ENCODE measurements at regions not wholly inside any gene's neighbourhood (a gene's known extent, or its start where the extent isn't known, plus 50 kb on each side); places are given as distances from the start of the nearest gene placed in this dataset.

DNA sequence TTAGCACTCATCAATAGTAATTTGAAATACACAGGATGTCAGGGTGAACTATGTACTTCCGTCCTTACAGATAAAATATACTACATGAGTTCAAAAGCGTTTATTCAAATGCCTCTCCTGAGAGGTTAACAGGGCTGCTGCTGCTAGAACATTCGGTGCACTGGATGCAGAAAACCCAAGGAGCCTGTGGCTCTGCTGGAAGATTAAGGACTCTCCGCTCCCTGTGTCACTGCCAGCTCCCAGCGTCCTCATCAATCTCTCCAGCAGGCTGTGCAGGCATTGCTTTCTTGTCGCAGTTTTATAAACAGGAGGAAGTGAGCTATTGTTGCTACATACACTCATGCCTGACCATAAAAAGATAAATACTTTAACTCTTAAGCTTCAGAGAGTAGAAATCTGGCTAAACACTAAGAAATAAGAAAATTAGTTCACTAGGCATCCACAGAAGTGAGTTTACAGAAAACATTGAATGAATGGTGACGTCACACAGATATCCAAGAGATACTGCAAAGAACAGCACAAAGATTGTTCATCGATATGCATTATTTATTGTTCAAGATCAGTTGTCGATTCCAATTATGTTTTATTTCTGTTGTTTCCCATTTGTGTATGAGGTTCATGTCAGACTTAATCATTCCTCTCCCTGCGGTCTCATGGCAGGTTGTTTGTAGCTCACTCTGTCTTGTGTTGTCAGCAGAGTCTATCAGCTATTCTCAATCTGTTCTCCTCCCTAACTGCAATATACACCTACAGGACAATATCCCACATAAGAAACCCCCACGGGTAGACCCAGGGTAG, 127.9 kb upstream of the MON1B start:
- H3K18ac ChIP-seq (ENCODE audit: low read depth in 1 of 2, low read length in 2 of 2), result no peak overlapping the region
- no peak overlapping the region for H3K23ac ChIP-seq (ENCODE audit: low read length in 2 of 2)
- no peaks in the 10 kb centered on the region for H3K27me3 ChIP-seq (ENCODE audit: control insufficient read depth in 1 of 2, insufficient read depth in 1 of 2, low read length in 2 of 2)
- H2BK5ac ChIP-seq (ENCODE audit: low read depth, low read length, poor library complexity, severe bottlenecking), result no peak overlapping the region
- no peak overlapping the region for H3K4me3 ChIP-seq (ENCODE audit: insufficient read depth in 1 of 2, low read depth in 1 of 2, low read length in 2 of 2)
- no peak overlapping the region for H2BK120ac ChIP-seq (ENCODE audit: low read depth, low read length)
- no peak overlapping the region for H3K4ac ChIP-seq (ENCODE audit: low read depth in 1 of 2, low read length in 2 of 2)
- no peak overlapping the region for H3K14ac ChIP-seq (ENCODE audit: low read length in 2 of 2)
- no peak overlapping the region for H2BK15ac ChIP-seq (ENCODE audit: low read depth, poor library complexity, severe bottlenecking)
- no peak overlapping the region for H4K8ac ChIP-seq (ENCODE audit: low read length)
- no peak overlapping the region for H3K4me2 ChIP-seq (ENCODE audit: low read length, poor library complexity, severe bottlenecking)
- no peak overlapping the region for H3K9ac ChIP-seq (ENCODE audit: low read length)
- no peak overlapping the region for H2BK12ac ChIP-seq (ENCODE audit: low read length in 2 of 2)
- no peak overlapping the region for H4K91ac ChIP-seq (ENCODE audit: low read length)
- no peak overlapping the region for H3K27ac ChIP-seq (ENCODE audit: low read length, poor library complexity, severe bottlenecking)
- no peaks in the 10 kb centered on the region for H3K4me1 ChIP-seq (ENCODE audit: control insufficient read depth, insufficient read depth, low read depth, low read length)
- H3K79me1 ChIP-seq (replicated peaks; ENCODE audit: low read length, poor library complexity, severe bottlenecking), result no peaks in the 10 kb centered on the region
- WGBS, result 56% methylated on average over 8 of the region's 11 CpGs
- no peak overlapping the region for H2AFZ ChIP-seq (ENCODE audit: low read depth, low read length)
- no peaks in the 10 kb centered on the region for H3K9me3 ChIP-seq (ENCODE audit: control insufficient read depth, low read length)
- no peaks in the 10 kb centered on the region for H3K36me3 ChIP-seq (ENCODE audit: control insufficient read depth in 1 of 2, insufficient read depth in 2 of 2, low read depth in 1 of 2, low read length in 2 of 2)
- DNase-seq, result peak; percentile 43
- H2AK5ac ChIP-seq (ENCODE audit: low read length, severe bottlenecking), result no peak overlapping the region

DNA sequence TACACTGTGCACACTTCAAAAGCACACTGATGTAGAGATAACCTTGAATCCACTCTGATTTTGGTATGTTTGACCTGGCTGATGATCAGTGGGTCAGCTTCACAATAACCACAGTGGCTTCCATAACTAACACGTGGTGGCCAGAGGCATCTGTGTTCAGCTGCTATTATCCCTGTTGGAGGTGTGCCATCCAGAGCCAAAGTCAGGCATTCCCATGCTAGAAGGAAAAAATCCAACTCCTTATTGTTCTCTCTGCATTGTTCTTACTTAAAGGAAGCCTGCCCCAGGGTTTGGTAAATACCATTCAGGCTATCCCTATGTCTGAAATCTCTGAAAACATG, 127.3 kb upstream of the MON1B start:
- H3K23ac ChIP-seq (ENCODE audit: low read length in 2 of 2), result no peak overlapping the region
- no peak overlapping the region for H2BK12ac ChIP-seq (ENCODE audit: low read length in 2 of 2)
- no peaks in the 10 kb centered on the region for H3K27me3 ChIP-seq (ENCODE audit: control insufficient read depth in 1 of 2, insufficient read depth in 1 of 2, low read length in 2 of 2)
- H3K4me3 ChIP-seq (ENCODE audit: insufficient read depth in 1 of 2, low read depth in 1 of 2, low read length in 2 of 2), result no peak overlapping the region
- H2BK120ac ChIP-seq (ENCODE audit: low read depth, low read length), result no peak overlapping the region
- no peak overlapping the region for H2BK15ac ChIP-seq (ENCODE audit: low read depth, poor library complexity, severe bottlenecking)
- no peak overlapping the region for H4K91ac ChIP-seq (ENCODE audit: low read length)
- no peak overlapping the region for H3K9ac ChIP-seq (ENCODE audit: low read length)
- WGBS, result 57% methylated on average over 1 of the region's 1 CpG
- H3K27ac ChIP-seq (ENCODE audit: low read length, poor library complexity, severe bottlenecking), result no peak overlapping the region
- no peaks in the 10 kb centered on the region for H3K9me3 ChIP-seq (ENCODE audit: control insufficient read depth, low read length)
- no peak for DNase-seq
- H4K8ac ChIP-seq (ENCODE audit: low read length), result no peak overlapping the region
- H3K4me2 ChIP-seq (ENCODE audit: low read length, poor library complexity, severe bottlenecking), result no peak overlapping the region
- no peak overlapping the region for H3K14ac ChIP-seq (ENCODE audit: low read length in 2 of 2)
- no peak overlapping the region for H2AFZ ChIP-seq (ENCODE audit: low read depth, low read length)
- no peak overlapping the region for H3K4ac ChIP-seq (ENCODE audit: low read depth in 1 of 2, low read length in 2 of 2)
- H3K79me1 ChIP-seq (replicated peaks; ENCODE audit: low read length, poor library complexity, severe bottlenecking), result no peaks in the 10 kb centered on the region
- no peaks in the 10 kb centered on the region for H3K4me1 ChIP-seq (ENCODE audit: control insufficient read depth, insufficient read depth, low read depth, low read length)
- H3K18ac ChIP-seq (ENCODE audit: low read depth in 1 of 2, low read length in 2 of 2), result no peak overlapping the region
- no peak overlapping the region for H2BK5ac ChIP-seq (ENCODE audit: low read depth, low read length, poor library complexity, severe bottlenecking)
- no peaks in the 10 kb centered on the region for H3K36me3 ChIP-seq (ENCODE audit: control insufficient read depth in 1 of 2, insufficient read depth in 2 of 2, low read depth in 1 of 2, low read length in 2 of 2)
- no peak overlapping the region for H2AK5ac ChIP-seq (ENCODE audit: low read length, severe bottlenecking)

DNA sequence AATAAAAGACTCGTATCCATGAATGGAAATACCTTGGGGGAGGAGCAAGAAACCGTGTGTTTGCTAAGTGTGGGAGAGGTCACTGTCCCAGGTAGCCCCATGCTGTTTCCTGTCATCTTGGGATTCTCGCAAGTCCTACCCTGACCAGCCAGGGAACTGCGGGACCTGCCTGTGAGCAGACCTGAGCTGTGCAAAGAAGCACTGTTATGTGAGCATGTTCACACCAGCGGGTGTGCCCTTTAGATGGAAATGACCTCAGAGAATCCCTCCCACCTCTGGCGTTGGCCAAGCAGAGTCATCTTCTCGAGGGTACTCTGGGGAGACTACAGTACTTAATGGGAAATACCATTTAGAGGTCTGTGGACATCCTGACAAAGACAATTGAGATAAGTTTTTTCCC, 127.0 kb upstream of the MON1B start:
- no peak overlapping the region for H2BK120ac ChIP-seq (ENCODE audit: low read depth, low read length)
- 76% methylated on average over 7 of the region's 7 CpGs for WGBS
- H2BK5ac ChIP-seq (ENCODE audit: low read depth, low read length, poor library complexity, severe bottlenecking), result no peak overlapping the region
- no peak overlapping the region for H3K4me3 ChIP-seq (ENCODE audit: insufficient read depth in 1 of 2, low read depth in 1 of 2, low read length in 2 of 2)
- no peak overlapping the region for H3K9ac ChIP-seq (ENCODE audit: low read length)
- H3K9me3 ChIP-seq (ENCODE audit: control insufficient read depth, low read length), result no peaks in the 10 kb centered on the region
- no peak overlapping the region for H3K14ac ChIP-seq (ENCODE audit: low read length in 2 of 2)
- no peak overlapping the region for H2BK12ac ChIP-seq (ENCODE audit: low read length in 2 of 2)
- no peaks in the 10 kb centered on the region for H3K36me3 ChIP-seq (ENCODE audit: control insufficient read depth in 1 of 2, insufficient read depth in 2 of 2, low read depth in 1 of 2, low read length in 2 of 2)
- no peak overlapping the region for H3K27ac ChIP-seq (ENCODE audit: low read length, poor library complexity, severe bottlenecking)
- no peak overlapping the region for H3K23ac ChIP-seq (ENCODE audit: low read length in 2 of 2)
- H2BK15ac ChIP-seq (ENCODE audit: low read depth, poor library complexity, severe bottlenecking), result no peak overlapping the region
- no peaks in the 10 kb centered on the region for H3K79me1 ChIP-seq (replicated peaks; ENCODE audit: low read length, poor library complexity, severe bottlenecking)
- DNase-seq, result no peak
- no peaks in the 10 kb centered on the region for H3K27me3 ChIP-seq (ENCODE audit: control insufficient read depth in 1 of 2, insufficient read depth in 1 of 2, low read length in 2 of 2)
- no peak overlapping the region for H3K4me2 ChIP-seq (ENCODE audit: low read length, poor library complexity, severe bottlenecking)
- H2AFZ ChIP-seq (ENCODE audit: low read depth, low read length), result no peak overlapping the region
- H2AK5ac ChIP-seq (ENCODE audit: low read length, severe bottlenecking), result no peak overlapping the region
- H3K4ac ChIP-seq (ENCODE audit: low read depth in 1 of 2, low read length in 2 of 2), result no peak overlapping the region
- H3K18ac ChIP-seq (ENCODE audit: low read depth in 1 of 2, low read length in 2 of 2), result no peak overlapping the region
- H4K8ac ChIP-seq (ENCODE audit: low read length), result no peak overlapping the region
- no peak overlapping the region for H4K91ac ChIP-seq (ENCODE audit: low read length)
- H3K4me1 ChIP-seq (ENCODE audit: control insufficient read depth, insufficient read depth, low read depth, low read length), result no peaks in the 10 kb centered on the region

- H3K14ac ChIP-seq (ENCODE audit: low read length in 2 of 2), result no peak overlapping the region
- H3K4me2 ChIP-seq (ENCODE audit: low read length, poor library complexity, severe bottlenecking), result no peak overlapping the region
- H3K79me1 ChIP-seq (replicated peaks; ENCODE audit: low read length, poor library complexity, severe bottlenecking), result no peaks in the 10 kb centered on the region
- H3K36me3 ChIP-seq (ENCODE audit: control insufficient read depth in 1 of 2, insufficient read depth in 2 of 2, low read depth in 1 of 2, low read length in 2 of 2), result no peaks in the 10 kb centered on the region
- no peak overlapping the region for H3K23ac ChIP-seq (ENCODE audit: low read length in 2 of 2)
- H3K4ac ChIP-seq (ENCODE audit: low read depth in 1 of 2, low read length in 2 of 2), result no peak overlapping the region
- H2BK120ac ChIP-seq (ENCODE audit: low read depth, low read length), result no peak overlapping the region
- H3K9me3 ChIP-seq (ENCODE audit: control insufficient read depth, low read length), result no peaks in the 10 kb centered on the region
- no peak overlapping the region for H3K4me3 ChIP-seq (ENCODE audit: insufficient read depth in 1 of 2, low read depth in 1 of 2, low read length in 2 of 2)
- 81% methylated on average over 9 of the region's 9 CpGs for WGBS
- H3K4me1 ChIP-seq (ENCODE audit: control insufficient read depth, insufficient read depth, low read depth, low read length), result no peaks in the 10 kb centered on the region
- no peak overlapping the region for H2BK5ac ChIP-seq (ENCODE audit: low read depth, low read length, poor library complexity, severe bottlenecking)
- no peak overlapping the region for H2BK12ac ChIP-seq (ENCODE audit: low read length in 2 of 2)
- H3K18ac ChIP-seq (ENCODE audit: low read depth in 1 of 2, low read length in 2 of 2), result no peak overlapping the region
- H2AK5ac ChIP-seq (ENCODE audit: low read length, severe bottlenecking), result no peak overlapping the region
- H2AFZ ChIP-seq (ENCODE audit: low read depth, low read length), result no peak overlapping the region
- no peaks in the 10 kb centered on the region for H3K27me3 ChIP-seq (ENCODE audit: control insufficient read depth in 1 of 2, insufficient read depth in 1 of 2, low read length in 2 of 2)
- no peak overlapping the region for H3K27ac ChIP-seq (ENCODE audit: low read length, poor library complexity, severe bottlenecking)
- no peak overlapping the region for H4K8ac ChIP-seq (ENCODE audit: low read length)
- no peak for DNase-seq
- H2BK15ac ChIP-seq (ENCODE audit: low read depth, poor library complexity, severe bottlenecking), result no peak overlapping the region
- H4K91ac ChIP-seq (ENCODE audit: low read length), result no peak overlapping the region
- no peak overlapping the region for H3K9ac ChIP-seq (ENCODE audit: low read length)
These were observed 124.0 kb upstream of the MON1B start for GRCh38 chr16:77066896-77067496.

All from mesenchymal stem cell (in vitro differentiated cells and primary cell).